ENCODE measurements at regions not wholly inside any gene's neighbourhood (a gene's known extent, or its start where the extent isn't known, plus 50 kb on each side); places are given as distances from the start of the nearest gene placed in this dataset.

GRCh38 chr12:74985986-74986319, 223.7 kb downstream of the KCNC2 start:
- no peak for DNase-seq (ENCODE audit: low spot score)

- no peak for DNase-seq (ENCODE audit: low spot score)
These were observed 221.5 kb downstream of the KCNC2 start for GRCh38 chr12:74988156-74988555.

All from AG20443 (cell line).